IPS DF 6.9 (cell line): ENCODE measurements at regions not wholly inside any gene's neighbourhood (a gene's known extent, or its start where the extent isn't known, plus 50 kb on each side); places are given as distances from the start of the nearest gene placed in this dataset.

ENCODE experiments used
- DNase-seq: peaks from one replicate; pipeline ENCODE4 v3.0.0-alpha.2; 2013; ENCODE audit warnings: low read depth, low spot score
- H3K27ac ChIP-seq: one replicate; pipeline ENCODE4 v1.5.1; 2013; ENCODE audit warnings: low read length, control low read depth
- H3K27me3 ChIP-seq: 2 replicates; pipeline ENCODE4 v1.6.1; 2013; ENCODE audit warnings: mild to moderate bottlenecking, low read length; ENCODE audit not compliant: control insufficient read depth, insufficient read depth
- H3K36me3 ChIP-seq: 2 replicates; pipeline ENCODE4 v1.6.1; 2013; ENCODE audit warnings: low read length; ENCODE audit not compliant: control insufficient read depth, insufficient read depth
- H3K4me1 ChIP-seq: 2 replicates; pipeline ENCODE4 v1.6.1; 2013; ENCODE audit warnings: low read length; ENCODE audit not compliant: control insufficient read depth, insufficient read depth
- H3K4me3 ChIP-seq: 2 replicates; pipeline ENCODE4 v1.5.1; 2013; ENCODE audit warnings: mild to moderate bottlenecking, low read length
- H3K9me3 ChIP-seq: 2 replicates; pipeline ENCODE4 v1.6.1; 2013; ENCODE audit warnings: low read length, inconsistent platforms; ENCODE audit not compliant: control insufficient read depth, insufficient read depth
- WGBS: extraction: QIAGEN DNeasy Blood & Tissue Kit; methylation state at CpG from one replicate; pipeline ENCODE4 v1.1.7; 2013; ENCODE audit warnings: mixed read lengths, missing lambda C conversion rate; ENCODE audit not compliant: insufficient read length, insufficient coverage; 5-methylcytosine and 5-hydroxymethylcytosine counted together

- Histone ChIP-seq H3K4me3 (no peak overlapping the region), H3K36me3 (no peaks in the 10 kb centered on the region), H3K27ac (no peak overlapping the region), H3K4me1 (no peaks in the 10 kb centered on the region), H3K9me3 (no peaks in the 10 kb centered on the region), H3K27me3 (no peaks in the 10 kb centered on the region)
- no peak for DNase-seq
- no CpG with 5 or more reads among the region's 2 CpGs for WGBS
These were observed 545.9 kb downstream of the MIAT start for GRCh38 chr22:27203276-27203660.

GRCh38 chr22:27204280-27204679 is 546.9 kb downstream of the MIAT start:
- H3K4me3 ChIP-seq = no peak overlapping the region
- WGBS = no CpG with 5 or more reads among the region's 5 CpGs
- no peaks in the 10 kb centered on the region for H3K9me3 ChIP-seq
- no peaks in the 10 kb centered on the region for H3K36me3 ChIP-seq
- no peak for DNase-seq
- H3K27ac ChIP-seq = no peak overlapping the region
- H3K27me3 ChIP-seq = no peaks in the 10 kb centered on the region
- no peaks in the 10 kb centered on the region for H3K4me1 ChIP-seq

DNA sequence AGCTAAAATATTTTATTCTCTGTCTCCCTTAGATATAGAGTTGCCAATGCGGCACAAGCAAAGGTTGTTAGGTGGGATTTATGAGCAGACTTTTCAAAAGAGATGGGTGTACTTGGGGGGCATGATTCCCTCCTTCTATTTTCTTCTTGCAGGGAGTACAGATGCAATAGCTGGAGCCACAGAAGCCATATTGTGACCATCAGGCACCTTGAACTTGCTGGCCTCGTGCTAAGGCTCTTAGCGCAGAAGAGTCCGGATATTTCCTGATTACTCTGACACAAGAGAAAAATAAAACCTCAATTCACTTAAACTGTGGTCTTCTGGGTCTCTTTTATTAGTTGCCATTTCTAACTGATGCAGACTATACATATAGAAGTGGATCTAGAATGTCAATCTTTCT is 547.4 kb downstream of the MIAT start:
- H3K9me3 ChIP-seq = no peaks in the 10 kb centered on the region
- no peaks in the 10 kb centered on the region for H3K27me3 ChIP-seq
- DNase-seq = no peak
- no peak overlapping the region for H3K27ac ChIP-seq
- no CpG with 5 or more reads among the region's 4 CpGs for WGBS
- H3K4me1 ChIP-seq = no peaks in the 10 kb centered on the region
- H3K4me3 ChIP-seq = no peak overlapping the region
- no peaks in the 10 kb centered on the region for H3K36me3 ChIP-seq

DNA sequence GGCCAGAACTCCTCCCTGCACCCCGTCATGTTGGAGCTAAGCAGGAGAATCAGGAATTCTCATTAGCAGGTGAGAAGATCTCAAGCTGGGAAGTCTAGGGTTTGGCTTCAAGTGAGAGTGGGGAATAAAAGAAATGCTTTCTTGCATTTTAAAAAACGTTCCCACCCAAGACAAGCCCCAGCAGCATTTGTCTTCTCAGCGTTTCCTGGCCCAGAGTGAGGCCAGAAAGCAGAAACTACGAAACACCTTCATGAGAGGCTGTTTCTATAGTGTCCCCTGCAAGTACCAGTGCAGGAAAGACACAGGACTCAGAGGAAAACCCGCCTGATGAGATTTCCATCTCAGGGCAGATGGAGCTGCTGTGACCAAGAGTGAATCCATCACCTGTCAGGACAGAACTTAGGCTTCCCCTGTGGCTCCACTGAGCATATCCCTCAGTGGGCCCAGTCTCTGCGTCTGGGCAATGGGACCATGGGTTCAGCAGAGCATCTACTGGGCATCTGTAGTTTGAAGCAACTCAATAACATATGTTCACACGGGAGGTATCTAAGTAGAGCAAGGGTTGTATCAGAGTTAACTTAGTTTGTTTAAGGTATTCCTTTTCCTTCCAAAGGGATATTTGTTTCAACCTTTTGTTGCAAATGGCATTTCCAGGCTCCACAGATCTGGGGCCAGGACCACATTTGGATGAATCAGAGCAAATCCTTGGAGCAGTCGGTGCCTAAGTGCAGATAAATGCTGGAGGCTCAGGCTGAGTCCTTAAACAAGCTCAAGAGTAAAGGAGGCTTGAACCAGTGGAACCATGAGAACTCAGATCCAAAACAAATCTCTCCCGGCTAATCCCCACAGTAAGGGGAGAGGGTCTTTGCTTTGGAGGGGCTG is 548.3 kb downstream of the MIAT start:
- H3K4me1 ChIP-seq = 0 out of 2 replicates have a peak, but pooled peaks cover 2% of the 10 kb centered on the region
- no peak overlapping the region for H3K4me3 ChIP-seq
- H3K36me3 ChIP-seq = no peaks in the 10 kb centered on the region
- no peak for DNase-seq
- H3K9me3 ChIP-seq = no peaks in the 10 kb centered on the region
- no peak overlapping the region for H3K27ac ChIP-seq
- H3K27me3 ChIP-seq = no peaks in the 10 kb centered on the region
- no CpG with 5 or more reads among the region's 9 CpGs for WGBS

- no peaks in the 10 kb centered on the region for H3K36me3 ChIP-seq
- no peak for DNase-seq
- no peaks in the 10 kb centered on the region for H3K9me3 ChIP-seq
- H3K4me1 ChIP-seq = 0 out of 2 replicates have a peak, but pooled peaks cover 2% of the 10 kb centered on the region
- H3K4me3 ChIP-seq = no peak overlapping the region
- WGBS = no CpG with 5 or more reads among the region's 4 CpGs
- H3K27me3 ChIP-seq = no peaks in the 10 kb centered on the region
- no peak overlapping the region for H3K27ac ChIP-seq
These were observed 549.2 kb downstream of the MIAT start for GRCh38 chr22:27206374-27207133.

- Histone ChIP-seq H3K9me3 (no peaks in the 10 kb centered on the region), H3K36me3 (no peaks in the 10 kb centered on the region), H3K27me3 (no peaks in the 10 kb centered on the region), H3K4me3 (no peak overlapping the region), H3K27ac (no peak overlapping the region), H3K4me1 (0 out of 2 replicates have a peak, but pooled peaks cover 2% of the 10 kb centered on the region)
- WGBS = no CpG with 5 or more reads among the region's 5 CpGs
- no peak for DNase-seq
These were observed 549.9 kb downstream of the MIAT start for GRCh38 chr22:27207266-27207665.

- Histone ChIP-seq H3K27ac (no peak overlapping the region), H3K4me1 (0 out of 2 replicates have a peak, but pooled peaks cover 2% of the 10 kb centered on the region), H3K27me3 (no peaks in the 10 kb centered on the region), H3K4me3 (no peak overlapping the region), H3K9me3 (no peaks in the 10 kb centered on the region), H3K36me3 (no peaks in the 10 kb centered on the region)
- DNase-seq = no peak
- WGBS = no CpG with 5 or more reads among the region's 4 CpGs
These were observed 550.5 kb downstream of the MIAT start for GRCh38 chr22:27207907-27208306.

DNA sequence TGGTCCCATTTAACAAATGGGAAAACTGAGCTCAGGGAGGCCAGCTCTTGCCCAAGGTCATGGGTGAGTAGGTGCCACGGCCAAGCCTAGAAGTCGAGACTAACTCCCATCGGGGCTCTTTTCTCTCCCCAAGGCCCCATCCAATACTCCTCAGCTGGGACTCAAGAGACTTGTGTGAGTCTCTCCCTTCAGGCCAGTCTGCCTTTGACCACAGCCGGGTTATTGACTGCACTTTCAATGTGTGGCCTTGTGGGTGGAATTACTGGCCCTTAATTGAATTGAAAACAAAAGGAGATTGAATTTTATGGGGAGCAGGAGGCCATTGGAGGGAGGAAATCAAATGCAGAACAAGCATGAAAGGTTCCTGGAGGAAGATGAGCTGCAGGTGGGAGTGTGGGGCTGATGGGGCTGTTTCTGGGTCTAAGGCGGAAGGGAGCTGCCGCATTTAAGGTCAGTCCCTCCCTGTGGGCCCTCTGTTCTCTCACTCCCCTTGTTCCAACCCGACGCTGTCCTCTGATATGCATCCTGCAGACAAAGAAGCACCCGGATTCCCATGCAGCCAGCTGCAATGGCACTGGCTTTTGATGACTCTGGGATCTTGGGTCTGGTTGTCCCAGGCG is 552.8 kb downstream of the MIAT start:
- no peak for DNase-seq

DNA sequence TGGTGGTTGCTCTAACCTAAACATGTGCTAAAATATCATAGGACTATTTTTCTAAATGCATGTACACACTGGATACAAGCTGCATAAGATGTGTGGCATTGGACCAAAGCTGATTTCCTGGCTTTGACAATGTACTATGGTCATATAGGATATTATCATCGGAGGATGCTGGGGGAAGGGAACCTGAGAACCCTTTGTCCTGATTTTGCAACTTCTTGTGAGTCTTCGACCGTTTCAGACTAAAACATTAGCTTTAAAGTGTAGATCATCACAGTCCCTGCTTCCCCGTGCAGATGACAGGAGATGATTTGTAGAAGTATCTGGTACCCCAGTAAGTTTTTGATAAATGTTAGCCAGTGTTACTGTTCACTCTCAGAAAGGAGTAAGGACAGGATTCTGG is 554.7 kb downstream of the MIAT start:
- Histone ChIP-seq H3K27me3 (no peaks in the 10 kb centered on the region), H3K4me1 (0 out of 2 replicates have a peak, but pooled peaks cover 2% of the 10 kb centered on the region), H3K36me3 (no peaks in the 10 kb centered on the region), H3K27ac (no peak overlapping the region), H3K4me3 (no peak overlapping the region), H3K9me3 (no peaks in the 10 kb centered on the region)
- no CpG with 5 or more reads among the region's 4 CpGs for WGBS
- DNase-seq = no peak

More for the DNA sequence above, 552.8 kb downstream of the MIAT start:
- H3K27ac ChIP-seq = no peak overlapping the region
- no peaks in the 10 kb centered on the region for H3K27me3 ChIP-seq
- H3K4me1 ChIP-seq = 0 out of 2 replicates have a peak, but pooled peaks cover 2% of the 10 kb centered on the region
- no peaks in the 10 kb centered on the region for H3K36me3 ChIP-seq
- WGBS = no CpG with 5 or more reads among the region's 10 CpGs
- H3K9me3 ChIP-seq = no peaks in the 10 kb centered on the region
- no peak overlapping the region for H3K4me3 ChIP-seq

DNA sequence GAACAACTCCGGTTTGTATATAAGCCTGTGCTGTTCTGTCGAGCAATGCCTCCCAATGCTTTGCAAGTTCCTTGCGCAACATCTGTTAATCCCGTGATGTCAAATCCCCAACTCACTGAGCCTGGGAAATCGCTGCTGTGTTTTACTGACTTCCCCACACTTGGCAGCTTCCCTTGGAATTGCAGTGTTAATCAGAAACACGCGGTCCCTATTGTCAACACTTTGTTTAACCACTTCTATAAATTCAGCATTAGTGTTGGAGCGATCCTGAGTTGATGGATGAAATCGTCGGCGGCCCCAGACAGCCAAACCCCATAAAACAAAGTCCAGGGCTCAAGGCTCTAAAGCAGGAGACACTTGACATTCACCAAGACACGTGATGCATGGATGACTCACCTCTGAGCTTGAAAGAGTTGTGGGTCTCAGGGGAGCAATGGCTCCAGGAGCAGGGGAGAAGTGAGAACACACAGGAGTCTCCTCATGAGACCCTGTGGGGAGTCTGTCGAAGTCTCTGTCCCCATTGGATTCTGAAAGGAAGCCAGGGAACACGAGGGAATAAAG is 555.3 kb downstream of the MIAT start:
- WGBS = no CpG with 5 or more reads among the region's 14 CpGs
- DNase-seq = no peak
- H3K4me1 ChIP-seq = 0 out of 2 replicates have a peak, but pooled peaks cover 2% of the 10 kb centered on the region
- H3K36me3 ChIP-seq = no peaks in the 10 kb centered on the region
- H3K27me3 ChIP-seq = no peaks in the 10 kb centered on the region
- H3K9me3 ChIP-seq = no peaks in the 10 kb centered on the region
- H3K27ac ChIP-seq = no peak overlapping the region
- H3K4me3 ChIP-seq = no peak overlapping the region
